Right lobe of liver (tissue), 6 donors: ENCODE measurements at regions not wholly inside any gene's neighbourhood (a gene's known extent, or its start where the extent isn't known, plus 50 kb on each side); places are given as distances from the start of the nearest gene placed in this dataset.

Experiments used
- ATAC-seq, 4 donors: fragments of 200-7000 bp; cut with Tn5 transposase; one replicate each; pipeline ENCODE4 v1.9.1; 2020; ENCODE audit warnings: mild to moderate bottlenecking in 4 of 4, moderate library complexity in 4 of 4
- DNase-seq, 3 donors: peaks; one replicate each; pipeline ENCODE4 v3.0.0-alpha.2; 2020
- H3K27ac ChIP-seq, 3 donors: fragments of 200-600 bp; one replicate each; pipeline ENCODE4 v1.8.0; 2022
- H3K27me3 ChIP-seq, 2 donors: fragments of 200-600 bp; one replicate each; pipeline ENCODE4 v1.8.0; 2022
- H3K36me3 ChIP-seq, 4 donors: fragments of 200-600 bp; sonication (generic) in 1 of 4; one replicate each; pipeline versions ENCODE4 v1.5.1 to v1.8.0; 2017 to 2022; ENCODE audit warnings: control low read depth in 1 of 4
- H3K4me1 ChIP-seq, 4 donors: fragments of 200-600 bp; sonication (generic) in 1 of 4; one replicate each; pipeline versions ENCODE4 v1.5.1 to v1.8.0; 2017 to 2022; ENCODE audit warnings: control low read depth in 1 of 4
- H3K4me3 ChIP-seq, 3 donors: fragments of 200-600 bp; one replicate each; pipeline ENCODE4 v1.8.0; 2022
- H3K9me3 ChIP-seq, 4 donors: fragments of 200-600 bp; sonication (generic) in 1 of 4; one replicate each; pipeline versions ENCODE4 v1.5.1 to v1.8.0; 2017 to 2022; ENCODE audit warnings: control low read depth in 1 of 4
- CTCF ChIP-seq, 4 donors: fragments of 200-600 bp in 3 of 4; fragments of 450-650 bp in 1 of 4; IDR thresholded peaks; one replicate each; pipeline versions ENCODE4 v1.5.1 to v1.8.0; 2016 to 2022; ENCODE audit warnings: antibody characterized with exemption in 4 of 4, mild to moderate bottlenecking in 2 of 4
- POLR2A ChIP-seq: fragments of 450-650 bp; IDR thresholded peaks from one replicate; pipeline ENCODE4 v1.6.1; 2017; ENCODE audit warnings: antibody characterized with exemption, mild to moderate bottlenecking
- WGBS: methylation state at CpG from one replicate; pipeline ENCODE4 v1.1.6; 2018; ENCODE audit warnings: low coverage, low lambda C conversion rate; ENCODE audit not compliant: insufficient coverage; ENCODE audit errors: missing lambda C conversion rate; 5-methylcytosine and 5-hydroxymethylcytosine counted together
- intact Hi-C, 2 donors: fragments of 100-400 bp; cut with DNase I; formaldehyde crosslinking; loops; one replicate each; pipeline versions ENCODE4 v1.11.2 to v1.14.1; 2022
- donor health status: DM: no; HTN: yes; CAD: no.
- donor health status: DM: no; HTN: no; CAD: no.
- donor health status: DM: no; HTN: no; CAD: no.
- donor health status: DM: no; HTN: yes; CAD: no.
- donor health status: DM: no; HTN: yes; CAD: no.

DNA sequence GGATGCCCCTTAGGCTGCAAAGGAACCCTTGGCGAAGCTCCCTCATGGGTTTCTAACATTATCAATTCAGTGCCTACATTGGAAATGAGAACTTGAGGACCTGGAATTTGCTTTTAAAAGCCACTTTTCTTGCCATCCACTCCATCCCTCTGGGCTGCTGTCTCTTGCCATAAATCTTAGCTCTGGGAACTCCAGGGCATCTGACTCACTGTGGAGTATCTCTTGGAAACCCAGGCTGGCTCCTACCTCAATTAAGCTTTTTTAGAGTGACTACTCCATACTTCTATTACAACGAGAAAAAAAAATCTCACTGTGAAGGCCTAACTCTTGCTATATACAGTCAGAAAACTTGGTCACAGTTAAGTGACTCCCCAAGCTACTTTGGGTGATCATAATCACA, 227.2 kb upstream of the SETBP1 start:
- ATAC-seq (no peak), DNase-seq (no peak)
- no peaks in the 10 kb centered on the region for H3K9me3 ChIP-seq
- intact Hi-C loops = no loop called here
- no peaks in the 10 kb centered on the region for H3K36me3 ChIP-seq
- WGBS = 33% methylated on average over 2 of the region's 2 CpGs
- no peak overlapping the region for H3K4me3 ChIP-seq
- no peaks in the 10 kb centered on the region for H3K4me1 ChIP-seq
- TF ChIP-seq POLR2A (no peak), CTCF (IDR thresholded peaks at IDR 0.05) (no peak)
- H3K27ac ChIP-seq = no peak overlapping the region
- H3K27me3 ChIP-seq = no peaks in the 10 kb centered on the region

- WGBS = 62% methylated on average over 2 of the region's 2 CpGs
- ATAC-seq (no peak), DNase-seq (no peak)
- H3K27ac ChIP-seq = no peak overlapping the region
- intact Hi-C loops = no loop called here
- H3K4me3 ChIP-seq = no peak overlapping the region
- no peaks in the 10 kb centered on the region for H3K36me3 ChIP-seq
- no peak for TF ChIP-seq CTCF (IDR thresholded peaks at IDR 0.05)
- no peak for TF ChIP-seq POLR2A
- H3K4me1 ChIP-seq = no peaks in the 10 kb centered on the region
- no peaks in the 10 kb centered on the region for H3K9me3 ChIP-seq
- no peaks in the 10 kb centered on the region for H3K27me3 ChIP-seq
Observed at GRCh38 chr18:44458777-44459176, 221.9 kb upstream of the SETBP1 start.

GRCh38 chr18:44464398-44465180, 216.1 kb upstream of the SETBP1 start:
- Histone ChIP-seq H3K36me3 (no peaks in the 10 kb centered on the region), H3K4me1 (no peaks in the 10 kb centered on the region), H3K4me3 (no peak overlapping the region), H3K27me3 (no peaks in the 10 kb centered on the region), H3K27ac (no peak overlapping the region), H3K9me3 (no peaks in the 10 kb centered on the region)
- no peak for ATAC-seq
- intact Hi-C loops = no loop called here
- 36% methylated on average over 4 of the region's 4 CpGs for WGBS
- DNase-seq = no peak
- TF ChIP-seq CTCF (IDR thresholded peaks at IDR 0.05) = no peak
- TF ChIP-seq POLR2A = no peak

DNA sequence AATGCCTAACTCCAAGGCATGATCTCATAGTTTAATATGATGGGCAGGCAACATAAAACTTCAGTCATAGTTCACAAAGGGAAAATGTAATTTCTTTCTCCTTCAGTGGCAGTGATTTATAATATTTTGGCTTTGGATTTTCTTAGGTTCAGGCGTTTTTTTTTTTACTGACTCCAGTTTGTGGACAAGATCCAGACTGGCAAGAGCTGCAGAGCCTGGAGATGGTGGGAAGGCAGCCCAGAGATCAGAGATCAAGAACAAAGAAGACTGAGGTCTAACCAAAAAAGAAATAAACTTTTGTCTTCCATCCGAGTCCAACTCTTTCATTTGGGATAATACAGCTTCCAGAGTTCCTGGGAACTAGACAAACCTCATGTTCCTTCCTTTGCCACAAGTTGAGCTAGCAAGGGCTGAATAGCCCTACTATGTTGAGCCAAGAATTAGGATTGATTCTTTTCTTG, 215.3 kb upstream of the SETBP1 start:
- ATAC-seq = no peak
- intact Hi-C loops = no loop called here
- WGBS = 27% methylated on average over 2 of the region's 2 CpGs

GRCh38 chr18:44466997-44467396, 213.7 kb upstream of the SETBP1 start:
- no peak overlapping the region for H3K27ac ChIP-seq
- no peaks in the 10 kb centered on the region for H3K27me3 ChIP-seq
- no peak for DNase-seq
- WGBS = 54% methylated on average over 2 of the region's 2 CpGs
- TF ChIP-seq POLR2A (no peak), CTCF (IDR thresholded peaks at IDR 0.05) (no peak)
- no peaks in the 10 kb centered on the region for H3K36me3 ChIP-seq
- no peaks in the 10 kb centered on the region for H3K9me3 ChIP-seq
- no peak overlapping the region for H3K4me3 ChIP-seq
- no peak for ATAC-seq
- no peaks in the 10 kb centered on the region for H3K4me1 ChIP-seq
- intact Hi-C loops = no loop called here

More for the DNA sequence above, 215.3 kb upstream of the SETBP1 start:
- H3K27me3 ChIP-seq = no peaks in the 10 kb centered on the region
- H3K4me3 ChIP-seq = no peak overlapping the region
- no peak overlapping the region for H3K27ac ChIP-seq
- H3K36me3 ChIP-seq = no peaks in the 10 kb centered on the region
- no peak for DNase-seq
- H3K4me1 ChIP-seq = no peaks in the 10 kb centered on the region
- TF ChIP-seq POLR2A = no peak
- no peaks in the 10 kb centered on the region for H3K9me3 ChIP-seq
